OCI-LY7 (cell line): ENCODE measurements at regions not wholly inside any gene's neighbourhood (a gene's known extent, or its start where the extent isn't known, plus 50 kb on each side); places are given as distances from the start of the nearest gene placed in this dataset.

Experiments
- EZH2phosphoT487 ChIP-seq: fragments of 200-600 bp; sonication (generic); IDR thresholded peaks from 2 replicates; pipeline ENCODE4 v1.6.1; 2018; ENCODE audit warnings: low read depth, borderline replicate concordance, mild to moderate bottlenecking, mixed run types, antibody characterized with exemption, low read length, moderate library complexity, mixed read lengths
- TF ChIP-seq, protein P1 (sequence below): fragments of 200-600 bp; sonication (generic); conservative IDR thresholded peaks from 2 replicates; pipeline ENCODE4 v1.5.1; 2014; ENCODE audit warnings: mild to moderate bottlenecking, antibody characterized with exemption, low read length, moderate library complexity, mixed read lengths

DNA sequence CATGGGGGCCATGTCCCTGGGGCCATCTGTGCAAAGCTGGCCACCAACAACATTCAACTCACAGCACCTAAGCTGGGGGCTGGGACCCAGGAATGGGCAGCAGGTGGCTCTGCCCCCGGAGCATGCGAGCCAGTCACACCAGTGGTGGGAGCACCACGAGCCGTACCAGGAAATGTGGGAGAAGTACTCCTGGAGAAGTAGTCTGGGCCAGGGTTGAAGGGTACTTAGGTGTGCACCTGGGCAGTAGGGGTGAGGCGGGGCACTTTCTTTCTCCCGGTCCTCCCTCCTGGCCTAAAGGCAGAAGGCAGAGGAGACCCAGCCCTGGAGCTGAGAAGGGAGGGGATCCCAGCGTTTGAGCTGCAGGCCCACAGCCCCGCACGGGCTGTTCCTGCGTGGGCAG lies 94.2 kb downstream of the PLXNA1 start:
- TF ChIP-seq, protein P1, sequence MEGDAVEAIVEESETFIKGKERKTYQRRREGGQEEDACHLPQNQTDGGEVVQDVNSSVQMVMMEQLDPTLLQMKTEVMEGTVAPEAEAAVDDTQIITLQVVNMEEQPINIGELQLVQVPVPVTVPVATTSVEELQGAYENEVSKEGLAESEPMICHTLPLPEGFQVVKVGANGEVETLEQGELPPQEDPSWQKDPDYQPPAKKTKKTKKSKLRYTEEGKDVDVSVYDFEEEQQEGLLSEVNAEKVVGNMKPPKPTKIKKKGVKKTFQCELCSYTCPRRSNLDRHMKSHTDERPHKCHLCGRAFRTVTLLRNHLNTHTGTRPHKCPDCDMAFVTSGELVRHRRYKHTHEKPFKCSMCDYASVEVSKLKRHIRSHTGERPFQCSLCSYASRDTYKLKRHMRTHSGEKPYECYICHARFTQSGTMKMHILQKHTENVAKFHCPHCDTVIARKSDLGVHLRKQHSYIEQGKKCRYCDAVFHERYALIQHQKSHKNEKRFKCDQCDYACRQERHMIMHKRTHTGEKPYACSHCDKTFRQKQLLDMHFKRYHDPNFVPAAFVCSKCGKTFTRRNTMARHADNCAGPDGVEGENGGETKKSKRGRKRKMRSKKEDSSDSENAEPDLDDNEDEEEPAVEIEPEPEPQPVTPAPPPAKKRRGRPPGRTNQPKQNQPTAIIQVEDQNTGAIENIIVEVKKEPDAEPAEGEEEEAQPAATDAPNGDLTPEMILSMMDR: no peak
- TF ChIP-seq EZH2phosphoT487: no peak
